GM23248 (cell line): ENCODE measurements at regions not wholly inside any gene's neighbourhood (a gene's known extent, or its start where the extent isn't known, plus 50 kb on each side); places are given as distances from the start of the nearest gene placed in this dataset.

Source experiments
- DNase-seq: peaks from one replicate; pipeline ENCODE4 v3.0.0-alpha.2; 2015
- H2AFZ ChIP-seq: fragments of 200-600 bp; sonication (generic); 2 replicates; pipeline ENCODE4 v1.6.1; 2016; ENCODE audit warnings: antibody characterized with exemption
- H3F3A ChIP-seq: fragments of 200-600 bp; sonication (generic); 2 replicates; pipeline ENCODE4 v1.6.1; 2016; ENCODE audit warnings: mild to moderate bottlenecking, antibody characterized with exemption, mixed run types; ENCODE audit not compliant: insufficient read depth
- H3K27ac ChIP-seq: fragments of 200-600 bp; sonication (generic); 2 replicates; pipeline ENCODE4 v1.5.1; 2016; ENCODE audit warnings: mild to moderate bottlenecking
- H3K27me3 ChIP-seq: fragments of 200-600 bp; sonication (generic); replicated peaks from 2 replicates; pipeline ENCODE4 v1.6.1; 2016; ENCODE audit warnings: mild to moderate bottlenecking; ENCODE audit not compliant: insufficient read depth
- H3K36me3 ChIP-seq: fragments of 200-600 bp; sonication (generic); 2 replicates; pipeline ENCODE4 v1.6.1; 2016; ENCODE audit warnings: low read depth, mild to moderate bottlenecking
- H3K4me1 ChIP-seq: fragments of 200-600 bp; sonication (generic); 2 replicates; pipeline ENCODE4 v1.6.1; 2016; ENCODE audit warnings: mild to moderate bottlenecking; ENCODE audit not compliant: insufficient read depth
- H3K4me2 ChIP-seq: fragments of 200-600 bp; sonication (generic); one replicate; pipeline ENCODE4 v1.6.1; 2016; ENCODE audit warnings: mild to moderate bottlenecking; ENCODE audit not compliant: unreplicated experiment
- H3K4me3 ChIP-seq: fragments of 200-600 bp; sonication (generic); 2 replicates; pipeline ENCODE4 v1.5.1; 2016; ENCODE audit warnings: mild to moderate bottlenecking
- H3K79me2 ChIP-seq: fragments of 200-600 bp; sonication (generic); 2 replicates; pipeline ENCODE4 v1.6.1; 2016; ENCODE audit warnings: mild to moderate bottlenecking; ENCODE audit not compliant: insufficient read depth
- H3K9ac ChIP-seq: fragments of 200-600 bp; sonication (generic); 2 replicates; pipeline ENCODE4 v1.6.1; 2016; ENCODE audit warnings: mild to moderate bottlenecking
- H3K9me2 ChIP-seq: fragments of 200-600 bp; sonication (generic); 2 replicates; pipeline ENCODE4 v1.6.1; 2016; ENCODE audit warnings: mixed run types, mild to moderate bottlenecking, moderate library complexity; ENCODE audit not compliant: insufficient read depth
- H3K9me3 ChIP-seq: fragments of 200-600 bp; sonication (generic); one replicate; pipeline ENCODE4 v1.6.1; 2017; ENCODE audit warnings: low read depth
- H4K20me1 ChIP-seq: fragments of 200-600 bp; sonication (generic); 2 replicates; pipeline ENCODE4 v1.6.0; 2016; ENCODE audit not compliant: insufficient read depth
- EZH2 ChIP-seq: fragments of 200-600 bp; sonication (generic); IDR thresholded peaks from 2 replicates; pipeline ENCODE4 v1.6.1; 2018; ENCODE audit warnings: antibody characterized with exemption, mild to moderate bottlenecking; ENCODE audit not compliant: insufficient read depth, poor library complexity, severe bottlenecking
- EZH2phosphoT487 ChIP-seq: fragments of 200-600 bp; sonication (generic); IDR thresholded peaks from 2 replicates; pipeline ENCODE4 v1.6.1; 2018; ENCODE audit warnings: antibody characterized with exemption, moderate library complexity, mild to moderate bottlenecking, low read depth; ENCODE audit not compliant: insufficient read depth
- WGBS, 2 experiments: methylation state at CpG; one replicate each; pipeline ENCODE4 v1.1.6; 2015 to 2017; ENCODE audit warnings: low lambda C conversion rate in 2 of 2, low coverage in 1 of 2; ENCODE audit errors: missing lambda C conversion rate in 2 of 2; 5-methylcytosine and 5-hydroxymethylcytosine counted together
- in situ Hi-C: fragments of 300-500 bp; cut with MboI; formaldehyde crosslinking; loops from 2 replicates; pipeline ENCODE4 v1.15.0; 2020

DNA sequence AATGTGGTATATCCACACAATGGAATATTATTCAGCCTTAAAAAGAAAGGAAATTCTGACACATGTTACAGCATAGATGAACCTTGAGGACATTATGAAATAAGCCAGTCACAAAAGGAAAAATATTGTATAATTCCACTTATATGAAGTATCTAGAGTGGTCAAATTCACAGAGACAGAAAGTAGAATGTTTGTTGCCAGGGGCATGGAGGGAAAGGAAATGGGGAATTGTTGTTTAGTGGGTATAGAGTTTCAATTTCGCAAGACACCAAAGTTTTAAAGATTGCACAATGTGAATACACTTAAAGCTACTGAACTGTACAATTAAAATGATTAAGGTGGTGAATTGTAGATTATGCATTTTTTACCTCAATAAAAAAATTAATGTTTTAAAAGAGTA is 92.9 kb downstream of the TXNL1 start:
- no peak overlapping the region for H3K4me3 ChIP-seq
- no peaks in the 10 kb centered on the region for H3F3A ChIP-seq
- H3K4me2 ChIP-seq = no peak overlapping the region
- H3K27me3 ChIP-seq = no peaks in the 10 kb centered on the region
- H3K79me2 ChIP-seq = no peaks in the 10 kb centered on the region
- no peaks in the 10 kb centered on the region for H3K9me3 ChIP-seq
- no peak overlapping the region for H3K9ac ChIP-seq
- H2AFZ ChIP-seq = no peak overlapping the region
- no peak for TF ChIP-seq EZH2phosphoT487
- no peaks in the 10 kb centered on the region for H4K20me1 ChIP-seq
- 84 to 98% methylated on average over 1 of the region's 1 CpG for WGBS, 2 experiments
- H3K4me1 ChIP-seq = no peaks in the 10 kb centered on the region
- DNase-seq = peak; percentile 4
- no peaks in the 10 kb centered on the region for H3K36me3 ChIP-seq
- no peaks in the 10 kb centered on the region for H3K9me2 ChIP-seq
- in situ Hi-C loops = no loop called here
- H3K27ac ChIP-seq = no peak overlapping the region

DNA sequence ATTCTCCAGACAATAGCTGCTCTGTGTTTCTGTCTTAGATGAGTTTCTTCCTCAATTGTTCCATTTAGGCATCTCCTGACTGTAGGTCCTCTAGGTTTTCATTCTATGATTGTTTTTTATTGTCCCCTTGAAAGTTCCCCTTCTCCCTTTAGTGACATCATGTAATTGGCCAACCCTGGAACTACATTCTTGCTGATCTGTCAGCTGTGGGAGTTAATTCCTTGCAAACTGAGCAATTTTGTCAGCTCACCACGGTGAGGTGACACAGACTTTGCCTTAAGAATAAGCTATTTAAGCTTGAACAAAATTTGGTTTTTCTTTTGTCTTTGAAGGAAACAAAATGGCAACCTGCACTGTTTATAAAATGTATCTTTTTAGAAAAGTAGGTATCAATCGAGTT is 95.9 kb downstream of the TXNL1 start:
- no peak for TF ChIP-seq EZH2
- no peak for TF ChIP-seq EZH2phosphoT487
- in situ Hi-C loops = no loop called here
- Histone ChIP-seq H4K20me1 (no peaks in the 10 kb centered on the region), H3K4me1 (peaks cover 10% of the 10 kb centered on the region), H3K36me3 (no peaks in the 10 kb centered on the region), H3K4me2 (no peak overlapping the region), H3K79me2 (no peaks in the 10 kb centered on the region), H3K9me2 (no peaks in the 10 kb centered on the region), H3K27me3 (no peaks in the 10 kb centered on the region; the same call in 1 of the 2 replicates), H3K9me3 (no peaks in the 10 kb centered on the region), H2AFZ (no peak overlapping the region), H3K27ac (no peak overlapping the region), H3K9ac (no peak overlapping the region), H3F3A (no peaks in the 10 kb centered on the region), H3K4me3 (no peak overlapping the region)
- 42 to 62% methylated on average over 2 of the region's 2 CpGs for WGBS, 2 experiments
- DNase-seq = peak; percentile 34

DNA sequence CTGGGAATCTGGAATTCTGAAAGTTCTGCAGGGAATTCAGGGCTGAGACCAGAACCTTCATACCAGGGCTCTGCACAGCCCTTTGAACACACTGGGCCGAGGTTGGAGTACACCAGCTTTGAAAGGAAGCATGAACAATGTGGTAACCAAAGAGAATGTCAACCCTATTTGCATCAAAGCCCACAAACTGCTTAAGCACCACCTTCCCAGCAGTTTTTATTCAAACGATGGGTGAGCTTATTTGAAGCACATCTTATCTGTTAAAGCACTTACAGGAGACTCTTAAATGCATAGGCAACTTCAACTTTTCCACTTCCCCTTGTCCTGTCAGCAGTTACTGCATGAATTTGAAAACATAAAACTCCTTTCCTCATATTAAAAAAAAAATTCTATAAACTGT is 96.6 kb downstream of the TXNL1 start:
- Histone ChIP-seq H3K79me2 (no peaks in the 10 kb centered on the region), H3K9ac (no peak overlapping the region), H3K27ac (no peak overlapping the region), H3K9me2 (no peaks in the 10 kb centered on the region), H2AFZ (no peak overlapping the region), H3K4me1 (peaks cover 10% of the 10 kb centered on the region), H3K36me3 (no peaks in the 10 kb centered on the region), H3K4me2 (no peak overlapping the region), H3K27me3 (no peaks in the 10 kb centered on the region; the same call in 1 of the 2 replicates), H3K4me3 (no peak overlapping the region), H3F3A (no peaks in the 10 kb centered on the region), H4K20me1 (no peaks in the 10 kb centered on the region), H3K9me3 (no peaks in the 10 kb centered on the region)
- no peak for DNase-seq
- WGBS, 2 experiments = 64 to 70% methylated on average over 2 of the region's 2 CpGs
- in situ Hi-C loops = no loop called here
- TF ChIP-seq EZH2phosphoT487 = no peak
- TF ChIP-seq EZH2 = no peak

DNA sequence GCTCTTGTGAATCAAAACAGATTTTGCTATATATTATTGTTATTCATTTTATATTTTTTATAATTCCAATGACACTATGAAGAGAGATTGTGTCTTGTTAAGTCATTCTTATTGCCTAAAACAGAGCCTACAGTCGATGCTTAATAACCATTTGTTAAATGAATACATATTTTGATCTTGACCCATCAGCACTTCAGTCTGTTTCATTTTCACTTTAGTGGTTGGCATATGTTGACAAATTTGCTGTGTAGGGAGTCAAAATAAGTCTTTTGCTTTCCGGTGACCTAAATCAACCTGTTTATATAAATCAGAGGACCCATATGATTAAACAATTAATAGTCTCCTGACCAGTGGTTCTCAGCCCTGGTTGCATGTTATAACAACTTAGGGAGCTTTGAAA is 97.1 kb downstream of the TXNL1 start:
- in situ Hi-C loops = no loop called here
- no peaks in the 10 kb centered on the region for H3F3A ChIP-seq
- H3K27ac ChIP-seq = no peak overlapping the region
- no peak for TF ChIP-seq EZH2phosphoT487
- 74 to 75% methylated on average over 2 of the region's 2 CpGs for WGBS, 2 experiments
- no peak overlapping the region for H3K4me2 ChIP-seq
- no peaks in the 10 kb centered on the region for H4K20me1 ChIP-seq
- H3K27me3 ChIP-seq = no peaks in the 10 kb centered on the region; the same call in 1 of the 2 replicates
- no peak overlapping the region for H2AFZ ChIP-seq
- no peaks in the 10 kb centered on the region for H3K9me3 ChIP-seq
- no peaks in the 10 kb centered on the region for H3K79me2 ChIP-seq
- DNase-seq = no peak
- H3K4me1 ChIP-seq = peaks cover 10% of the 10 kb centered on the region
- H3K9me2 ChIP-seq = no peaks in the 10 kb centered on the region
- H3K36me3 ChIP-seq = no peaks in the 10 kb centered on the region
- H3K4me3 ChIP-seq = no peak overlapping the region
- no peak overlapping the region for H3K9ac ChIP-seq

DNA sequence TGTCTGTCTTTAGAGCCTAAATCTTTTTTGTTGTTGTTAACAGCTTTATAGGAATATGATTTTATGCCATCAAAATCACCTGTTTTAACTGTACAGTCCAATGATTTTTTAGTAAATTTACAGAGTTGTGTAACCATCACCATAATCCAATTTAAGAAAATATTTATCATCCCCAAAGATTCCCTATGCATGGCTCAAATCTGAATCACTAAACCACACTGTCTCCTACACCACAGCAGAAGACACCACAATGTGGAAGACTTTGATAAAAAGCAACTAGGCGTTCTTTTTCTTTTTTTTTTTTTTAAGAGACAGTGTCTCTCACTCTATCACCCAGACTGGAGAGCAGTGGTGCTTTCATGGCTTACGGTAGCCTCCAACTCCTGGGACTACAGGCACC is 99.6 kb downstream of the TXNL1 start:
- Histone ChIP-seq H3K4me1 (peaks cover 10% of the 10 kb centered on the region), H3F3A (no peaks in the 10 kb centered on the region), H3K4me3 (no peak overlapping the region), H4K20me1 (no peaks in the 10 kb centered on the region), H3K9me2 (no peaks in the 10 kb centered on the region), H3K4me2 (no peak overlapping the region), H3K27me3 (peaks cover 10% of the 10 kb centered on the region), H2AFZ (no peak overlapping the region), H3K79me2 (no peaks in the 10 kb centered on the region), H3K27ac (no peak overlapping the region), H3K9ac (no peak overlapping the region), H3K9me3 (no peaks in the 10 kb centered on the region), H3K36me3 (no peaks in the 10 kb centered on the region)
- TF ChIP-seq EZH2 (no peak), EZH2phosphoT487 (no peak)
- peak; percentile 78 for DNase-seq
- in situ Hi-C loops = no loop called here
- 24 to 27% methylated on average over 2 of the region's 2 CpGs for WGBS, 2 experiments
